ENCODE measurements at regions not wholly inside any gene's neighbourhood (a gene's known extent, or its start where the extent isn't known, plus 50 kb on each side); places are given as distances from the start of the nearest gene placed in this dataset.

DNA sequence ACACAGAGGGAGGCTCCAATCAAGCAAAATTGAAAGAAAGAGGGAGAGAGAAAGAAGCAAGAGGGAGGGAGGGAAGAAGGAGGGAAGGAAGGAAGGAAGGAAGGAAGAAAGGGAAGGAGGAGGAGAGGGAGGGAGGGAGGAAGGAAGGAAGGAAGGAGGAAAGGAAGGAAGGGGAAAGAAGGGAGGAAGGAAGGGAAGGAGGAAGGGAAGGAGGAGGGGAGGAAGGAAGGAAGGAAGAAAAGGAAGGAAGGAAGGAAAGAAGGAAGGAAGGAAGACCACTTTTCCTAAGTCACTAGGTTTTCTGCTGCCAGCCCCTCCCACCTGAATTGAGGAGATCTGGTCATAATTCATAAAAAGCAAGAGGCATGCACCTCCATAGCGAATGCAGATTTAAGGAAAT, 287.0 kb downstream of the SP3 start:
- TF ChIP-seq, protein P1, sequence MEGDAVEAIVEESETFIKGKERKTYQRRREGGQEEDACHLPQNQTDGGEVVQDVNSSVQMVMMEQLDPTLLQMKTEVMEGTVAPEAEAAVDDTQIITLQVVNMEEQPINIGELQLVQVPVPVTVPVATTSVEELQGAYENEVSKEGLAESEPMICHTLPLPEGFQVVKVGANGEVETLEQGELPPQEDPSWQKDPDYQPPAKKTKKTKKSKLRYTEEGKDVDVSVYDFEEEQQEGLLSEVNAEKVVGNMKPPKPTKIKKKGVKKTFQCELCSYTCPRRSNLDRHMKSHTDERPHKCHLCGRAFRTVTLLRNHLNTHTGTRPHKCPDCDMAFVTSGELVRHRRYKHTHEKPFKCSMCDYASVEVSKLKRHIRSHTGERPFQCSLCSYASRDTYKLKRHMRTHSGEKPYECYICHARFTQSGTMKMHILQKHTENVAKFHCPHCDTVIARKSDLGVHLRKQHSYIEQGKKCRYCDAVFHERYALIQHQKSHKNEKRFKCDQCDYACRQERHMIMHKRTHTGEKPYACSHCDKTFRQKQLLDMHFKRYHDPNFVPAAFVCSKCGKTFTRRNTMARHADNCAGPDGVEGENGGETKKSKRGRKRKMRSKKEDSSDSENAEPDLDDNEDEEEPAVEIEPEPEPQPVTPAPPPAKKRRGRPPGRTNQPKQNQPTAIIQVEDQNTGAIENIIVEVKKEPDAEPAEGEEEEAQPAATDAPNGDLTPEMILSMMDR (IDR thresholded peaks at IDR 0.05), result no peak
- no peak for TF ChIP-seq POLR2A (IDR thresholded peaks at IDR 0.05)
- 70% methylated on average over 1 of the region's 1 CpG for WGBS (ENCODE audit: insufficient coverage, low coverage, low lambda C conversion rate, missing lambda C conversion rate)
- Histone ChIP-seq H3K9me3 (no peaks in the 10 kb centered on the region), H3K4me3 (no peak overlapping the region), H3K4me1 (no peaks in the 10 kb centered on the region), H3K36me3 (no peaks in the 10 kb centered on the region), H3K27me3 (no peaks in the 10 kb centered on the region), H3K27ac (no peak overlapping the region)
- no peak for DNase-seq
- intact Hi-C loops (cut with DNase I), result no loop called here
- ATAC-seq, result no peak

DNA sequence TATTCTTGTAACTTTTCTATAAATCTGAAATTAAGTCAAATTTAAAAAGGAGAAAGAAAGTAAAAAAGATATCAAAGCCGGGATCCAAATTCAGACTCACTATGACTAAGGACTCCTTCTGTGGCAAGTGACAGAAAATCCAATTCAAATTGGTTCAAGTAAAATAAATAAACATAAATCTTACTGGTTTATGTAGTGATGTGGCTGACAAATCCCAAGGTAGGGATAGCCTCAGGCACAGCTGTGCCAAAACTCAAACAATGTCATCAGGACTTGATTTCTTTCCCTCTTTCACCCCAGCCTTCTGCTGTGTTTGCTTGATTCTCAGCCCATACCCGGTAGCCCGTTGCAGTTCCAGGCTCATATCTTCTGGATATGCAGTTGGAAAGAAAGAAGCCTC, 284.6 kb downstream of the SP3 start:
- Histone ChIP-seq H3K9me3 (no peaks in the 10 kb centered on the region), H3K4me1 (no peaks in the 10 kb centered on the region), H3K27me3 (no peaks in the 10 kb centered on the region), H3K4me3 (no peak overlapping the region), H3K27ac (no peak overlapping the region), H3K36me3 (no peaks in the 10 kb centered on the region)
- no peak for DNase-seq
- no peak for ATAC-seq
- intact Hi-C loops (cut with DNase I), result no loop called here
- TF ChIP-seq, protein P1 (IDR thresholded peaks at IDR 0.05), result no peak
- TF ChIP-seq POLR2A (IDR thresholded peaks at IDR 0.05), result no peak
- WGBS (ENCODE audit: insufficient coverage, low coverage, low lambda C conversion rate, missing lambda C conversion rate), result 75% methylated on average over 3 of the region's 3 CpGs

DNA sequence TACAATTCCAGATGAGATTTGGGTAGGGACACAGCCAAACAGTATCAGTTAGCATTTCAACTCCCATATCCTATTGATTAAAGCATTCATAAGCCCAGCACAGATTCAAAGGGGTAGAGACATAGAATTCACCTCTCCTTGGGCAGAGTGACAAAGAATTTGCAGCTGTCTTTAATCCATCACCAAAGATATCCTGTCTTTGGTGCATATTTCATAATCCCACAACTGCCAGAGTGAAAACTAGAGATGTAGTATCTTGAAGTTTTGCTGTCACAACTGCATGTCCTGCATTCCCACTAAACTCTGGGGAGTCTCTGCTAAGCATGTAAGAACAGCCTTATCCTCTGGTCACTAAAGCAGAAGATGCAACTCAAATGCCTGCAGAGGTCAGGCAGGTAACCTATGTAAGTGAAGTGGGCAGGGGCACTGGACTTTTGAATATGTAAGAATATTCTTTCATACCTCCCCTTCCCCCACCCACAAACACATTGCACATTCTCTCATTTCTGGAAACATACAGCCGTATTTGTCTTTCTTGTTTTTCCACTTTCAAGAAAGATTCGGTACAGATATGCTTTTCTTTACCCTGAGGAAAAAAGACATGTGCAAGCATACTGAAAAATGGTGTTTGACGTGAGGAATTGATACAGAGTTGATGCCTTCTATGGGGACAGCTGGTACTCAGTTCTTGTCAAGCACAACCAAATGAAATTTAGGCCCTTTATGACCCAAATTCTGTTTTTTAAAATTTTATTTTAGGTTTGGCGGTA, 283.1 kb downstream of the SP3 start:
- intact Hi-C loops (cut with DNase I), result no loop called here
- no peak for ATAC-seq

DNA sequence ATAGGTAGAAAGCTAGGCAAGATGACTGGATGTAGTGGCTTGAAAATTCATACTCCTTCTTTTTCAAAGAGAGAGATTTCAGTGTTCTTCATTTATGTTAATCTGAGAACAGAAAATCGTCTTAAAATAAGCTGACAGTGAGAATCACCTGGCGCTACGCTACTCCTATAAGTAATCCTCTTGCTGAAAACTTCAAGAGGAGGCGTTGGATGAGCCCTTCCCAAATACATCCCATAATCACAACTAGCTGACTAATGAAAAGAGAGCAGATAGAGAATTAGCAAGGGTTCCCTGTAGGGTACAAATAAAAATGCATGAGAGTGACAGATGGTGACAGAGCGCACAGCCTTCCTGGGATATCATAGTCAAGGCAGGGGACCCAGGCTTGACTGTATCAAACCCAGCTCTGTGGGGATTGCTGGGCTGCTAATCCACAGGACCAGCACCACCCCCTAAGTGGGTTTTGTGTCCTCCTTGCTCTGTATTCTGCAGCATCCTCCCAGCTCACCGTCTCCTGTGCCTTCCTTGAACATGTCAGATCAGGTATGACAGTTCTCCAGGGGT, 280.2 kb downstream of the SP3 start:
- Histone ChIP-seq H3K4me1 (no peaks in the 10 kb centered on the region), H3K36me3 (no peaks in the 10 kb centered on the region), H3K27ac (no peak overlapping the region), H3K9me3 (no peaks in the 10 kb centered on the region), H3K4me3 (no peak overlapping the region), H3K27me3 (no peaks in the 10 kb centered on the region)
- intact Hi-C loops (cut with DNase I), result no loop called here
- ATAC-seq (no peak), DNase-seq (no peak)
- WGBS (ENCODE audit: insufficient coverage, low coverage, low lambda C conversion rate, missing lambda C conversion rate), result 85% methylated on average over 4 of the region's 6 CpGs
- TF ChIP-seq, protein P1 (IDR thresholded peaks at IDR 0.05), result no peak
- TF ChIP-seq POLR2A (IDR thresholded peaks at IDR 0.05), result no peak

More for the DNA sequence above, 283.1 kb downstream of the SP3 start:
- 73% methylated on average over 4 of the region's 4 CpGs for whole genome bisulfite sequencing (ENCODE audit: insufficient coverage, low coverage, low lambda C conversion rate, missing lambda C conversion rate)
- Histone ChIP-seq H3K36me3 (no peaks in the 10 kb centered on the region), H3K27me3 (no peaks in the 10 kb centered on the region), H3K4me3 (no peak overlapping the region), H3K4me1 (no peaks in the 10 kb centered on the region), H3K27ac (no peak overlapping the region), H3K9me3 (no peaks in the 10 kb centered on the region)
- TF ChIP-seq POLR2A (IDR thresholded peaks at IDR 0.05), result no peak
- TF ChIP-seq, protein P1 (IDR thresholded peaks at IDR 0.05), result no peak
- DNase-seq, result no peak

Measured in right lobe of liver (tissue), 6 donors.